ENCODE measurements at regions not wholly inside any gene's neighbourhood (a gene's known extent, or its start where the extent isn't known, plus 50 kb on each side); places are given as distances from the start of the nearest gene placed in this dataset.
A peak's percentile ranks its signal among the peaks of the same experiment; 100 is the strongest.
"Not testable (repeated sequence)": the region's sequence is repeated elsewhere in the genome, so short reads cannot be mapped to it uniquely, and the experiment has no call there.

GRCh38 chr4:138866314-138866713 is 149.3 kb upstream of the NOCT start:
- no peak for DNase-seq
- intact Hi-C loops (cut with DNase I, micrococcal nuclease), result loop anchor here in 1 of 2 donors (10.0 kb wide), 1 partner anchor 182 kb away; no protein-coding TSS in a partner anchor
- no peak for ATAC-seq

- ATAC-seq (no peak), DNase-seq (no peak)
- intact Hi-C loops (cut with DNase I, micrococcal nuclease), result loop anchor here in 1 of 2 donors (10.0 kb wide), 1 partner anchor 181 kb away; no protein-coding TSS in a partner anchor
Observed at GRCh38 chr4:138865765-138866164, 149.8 kb upstream of the NOCT start.

- ATAC-seq (no peak), DNase-seq (no peak)
- intact Hi-C loops (cut with DNase I, micrococcal nuclease), result loop anchor here in 1 of 2 donors (10.0 kb wide), 1 partner anchor 180 kb away; no protein-coding TSS in a partner anchor
Observed at GRCh38 chr4:138864961-138865720, 150.4 kb upstream of the NOCT start.

- ATAC-seq (no peak), DNase-seq (no peak)
- intact Hi-C loops (cut with DNase I, micrococcal nuclease), result loop anchor here in 1 of 2 donors (10.0 kb wide), 1 partner anchor 178 kb away; no protein-coding TSS in a partner anchor
Observed at GRCh38 chr4:138863160-138863559, 152.4 kb upstream of the NOCT start.

- DNase-seq (no peak), ATAC-seq (no peak)
- intact Hi-C loops (cut with DNase I, micrococcal nuclease), result loop anchor here in 1 of 2 donors (10.0 kb wide), 1 partner anchor 176 kb away; no protein-coding TSS in a partner anchor
Observed at GRCh38 chr4:138861135-138861534, 154.4 kb upstream of the NOCT start.

GRCh38 chr4:138860357-138860756 is 155.2 kb upstream of the NOCT start:
- DNase-seq, ATAC-seq: not testable (repeated sequence)
- intact Hi-C loops (cut with DNase I, micrococcal nuclease), result loop anchor here in 1 of 2 donors (10.0 kb wide), 1 partner anchor 176 kb away; no protein-coding TSS in a partner anchor

GRCh38 chr4:138859254-138859653 is 156.3 kb upstream of the NOCT start:
- DNase-seq (no peak), ATAC-seq (no peak)
- intact Hi-C loops (cut with DNase I, micrococcal nuclease), result no loop called here

- ATAC-seq (no peak), DNase-seq (no peak)
- intact Hi-C loops (cut with DNase I, micrococcal nuclease), result no loop called here
Observed at GRCh38 chr4:138858419-138858818, 157.2 kb upstream of the NOCT start.

GRCh38 chr4:138857416-138857815 is 158.2 kb upstream of the NOCT start:
- intact Hi-C loops (cut with DNase I, micrococcal nuclease), result no loop called here
- DNase-seq (no peak), ATAC-seq (no peak)

GRCh38 chr4:138852681-138853080 is 162.9 kb upstream of the NOCT start:
- DNase-seq (no peak), ATAC-seq (no peak)
- intact Hi-C loops (cut with DNase I, micrococcal nuclease), result no loop called here

- ATAC-seq (no peak), DNase-seq (no peak)
Observed at GRCh38 chr4:138851391-138852335, 163.9 kb upstream of the NOCT start.

GRCh38 chr4:138845664-138846063 is 169.9 kb upstream of the NOCT start:
- intact Hi-C loops (cut with DNase I, micrococcal nuclease), result no loop called here
- ATAC-seq, result no peak
- no peak for DNase-seq

More at GRCh38 chr4:138851391-138852335, 163.9 kb upstream of the NOCT start:
- intact Hi-C loops (cut with DNase I, micrococcal nuclease), result no loop called here

GRCh38 chr4:138845054-138845453 is 170.5 kb upstream of the NOCT start:
- intact Hi-C loops (cut with DNase I, micrococcal nuclease), result no loop called here
- no peak for DNase-seq
- no peak for ATAC-seq

GRCh38 chr4:138843616-138844015 is 172.0 kb upstream of the NOCT start:
- intact Hi-C loops (cut with DNase I, micrococcal nuclease), result no loop called here
- ATAC-seq (no peak), DNase-seq (no peak)

- ATAC-seq (no peak), DNase-seq (no peak)
- intact Hi-C loops (cut with DNase I, micrococcal nuclease), result no loop called here
Observed at GRCh38 chr4:138841343-138841742, 174.2 kb upstream of the NOCT start.

GRCh38 chr4:138838251-138838650 is 177.3 kb upstream of the NOCT start:
- DNase-seq (no peak), ATAC-seq (no peak)
- intact Hi-C loops (cut with DNase I, micrococcal nuclease), result no loop called here

- DNase-seq (peak; percentile 62 to 71), ATAC-seq (peak; percentile 98)
- intact Hi-C loops (cut with DNase I, micrococcal nuclease), result no loop called here
Observed at GRCh38 chr4:138835832-138836533, 179.6 kb upstream of the NOCT start.

GRCh38 chr4:138833974-138834373 is 181.6 kb upstream of the NOCT start:
- DNase-seq (no peak), ATAC-seq (no peak)
- intact Hi-C loops (cut with DNase I, micrococcal nuclease), result no loop called here

- intact Hi-C loops (cut with DNase I, micrococcal nuclease), result no loop called here
- DNase-seq, result no peak
- ATAC-seq, result no peak
Observed at GRCh38 chr4:138832563-138832962, 183.0 kb upstream of the NOCT start.

Data from left colon (tissue), 2 donors.